ENCODE measurements at regions not wholly inside any gene's neighbourhood (a gene's known extent, or its start where the extent isn't known, plus 50 kb on each side); places are given as distances from the start of the nearest gene placed in this dataset.

GRCh38 chr1:232409584-232409983 lies 220.3 kb downstream of the SIPA1L2 start:
- POLR2A ChIA-PET = no interaction called here
- CTCF ChIA-PET = no interaction called here
- TF ChIP-seq FOXA1 (IDR thresholded peaks at IDR 0.05) = no peak
- TF ChIP-seq FOXM1 (IDR thresholded peaks at IDR 0.05; ENCODE audit: borderline replicate concordance) = no peak
- TF ChIP-seq BHLHE40 (IDR thresholded peaks at IDR 0.05; ENCODE audit: borderline replicate concordance) = no peak
- no peak for TF ChIP-seq PKNOX1 (IDR thresholded peaks at IDR 0.05)
- no peak for TF ChIP-seq SUZ12 (IDR thresholded peaks at IDR 0.05)
- TF ChIP-seq ELF4 (IDR thresholded peaks at IDR 0.05) = no peak
- TF ChIP-seq CTBP1 (IDR thresholded peaks at IDR 0.05; ENCODE audit: borderline replicate concordance) = no peak
- no peak for TF ChIP-seq NFRKB (IDR thresholded peaks at IDR 0.05)
- no peak for TF ChIP-seq LEF1 (IDR thresholded peaks at IDR 0.05; ENCODE audit: borderline replicate concordance)
- no peak for TF ChIP-seq TARDBP (IDR thresholded peaks at IDR 0.05)
- no peak for TF ChIP-seq FOXK2 (IDR thresholded peaks at IDR 0.05)
- no peak for TF ChIP-seq HDGF (IDR thresholded peaks at IDR 0.05; ENCODE audit: borderline replicate concordance)
- TF ChIP-seq L3MBTL2 (conservative IDR thresholded peaks at IDR 0.05) = no peak
- TF ChIP-seq ARNT (IDR thresholded peaks at IDR 0.05) = no peak
- no peak for TF ChIP-seq ZNF384 (IDR thresholded peaks at IDR 0.05)
- no peak for TF ChIP-seq SP1 (IDR thresholded peaks at IDR 0.05)
- DNase-seq (ENCODE audit: extremely low spot score) = no peak

DNA sequence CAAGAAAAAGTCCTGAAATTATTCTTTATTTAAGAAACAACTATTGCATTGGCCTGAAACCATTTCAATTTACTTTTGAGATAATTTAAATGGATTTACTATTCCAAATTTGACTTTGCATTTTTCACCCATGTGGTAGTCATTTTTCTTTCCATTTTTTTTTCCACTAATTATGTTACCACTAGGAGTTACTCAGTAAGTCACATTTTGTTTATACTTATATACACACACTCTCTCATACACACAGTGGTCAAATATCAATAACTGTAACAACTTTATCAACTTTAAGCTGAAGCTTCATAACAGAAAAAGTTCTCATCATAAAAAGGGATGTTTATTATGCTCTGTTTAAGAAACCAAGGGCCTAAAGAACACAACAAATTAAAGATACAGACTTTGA lies 222.8 kb downstream of the SIPA1L2 start:
- ChIA-PET CTCF (no interaction called here), POLR2A (no interaction called here)
- no peak for DNase-seq (ENCODE audit: extremely low spot score)
- TF ChIP-seq L3MBTL2 (conservative IDR thresholded peaks at IDR 0.05) (no peak), FOXM1 (IDR thresholded peaks at IDR 0.05; ENCODE audit: borderline replicate concordance) (no peak), CTBP1 (IDR thresholded peaks at IDR 0.05; ENCODE audit: borderline replicate concordance) (no peak), ELF4 (IDR thresholded peaks at IDR 0.05) (no peak), HDGF (IDR thresholded peaks at IDR 0.05; ENCODE audit: borderline replicate concordance) (no peak), BHLHE40 (IDR thresholded peaks at IDR 0.05; ENCODE audit: borderline replicate concordance) (no peak), ZNF384 (IDR thresholded peaks at IDR 0.05) (no peak), TARDBP (IDR thresholded peaks at IDR 0.05) (no peak), NFRKB (IDR thresholded peaks at IDR 0.05) (no peak), PKNOX1 (IDR thresholded peaks at IDR 0.05) (no peak), ARNT (IDR thresholded peaks at IDR 0.05) (no peak), LEF1 (IDR thresholded peaks at IDR 0.05; ENCODE audit: borderline replicate concordance) (no peak), FOXA1 (IDR thresholded peaks at IDR 0.05) (no peak), SP1 (IDR thresholded peaks at IDR 0.05) (no peak), FOXK2 (IDR thresholded peaks at IDR 0.05) (no peak)

DNA sequence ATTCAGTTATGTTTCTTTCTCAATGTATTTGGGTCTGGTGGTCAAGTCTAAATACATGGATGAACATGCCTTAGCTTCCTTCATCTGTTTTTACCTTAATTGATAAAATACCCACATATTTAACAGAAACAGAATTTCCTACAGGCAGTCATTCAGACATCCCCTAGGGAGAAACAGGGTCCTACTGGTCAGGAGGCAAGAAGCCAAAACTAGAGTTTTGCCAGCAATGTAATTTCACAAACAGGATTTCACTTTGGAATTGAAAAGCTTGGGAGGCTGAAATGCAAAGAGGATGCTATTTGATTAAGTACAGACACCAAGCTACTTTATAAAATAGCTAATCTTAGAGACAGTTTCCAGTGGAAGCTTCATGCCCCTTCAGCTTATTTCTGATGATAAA lies 224.2 kb downstream of the SIPA1L2 start:
- DNase-seq (ENCODE audit: extremely low spot score) = no peak
- TF ChIP-seq CTBP1 (IDR thresholded peaks at IDR 0.05; ENCODE audit: borderline replicate concordance) (no peak), L3MBTL2 (conservative IDR thresholded peaks at IDR 0.05) (no peak), ZNF384 (IDR thresholded peaks at IDR 0.05) (no peak), HDGF (IDR thresholded peaks at IDR 0.05; ENCODE audit: borderline replicate concordance) (no peak), BHLHE40 (IDR thresholded peaks at IDR 0.05; ENCODE audit: borderline replicate concordance) (no peak), FOXA1 (IDR thresholded peaks at IDR 0.05) (no peak), SUZ12 (IDR thresholded peaks at IDR 0.05) (no peak), SP1 (IDR thresholded peaks at IDR 0.05) (no peak), ELF4 (IDR thresholded peaks at IDR 0.05) (no peak), NFRKB (IDR thresholded peaks at IDR 0.05) (no peak)
- ChIA-PET CTCF (no interaction called here), POLR2A (interaction anchor here (0.6 kb wide), 1 partner anchor 28 kb away, joined by 3 read pairs; no protein-coding TSS in a partner anchor)

GRCh38 chr1:232404981-232405731 lies 224.8 kb downstream of the SIPA1L2 start:
- no peak for DNase-seq (ENCODE audit: extremely low spot score)
- POLR2A ChIA-PET = interaction anchor here (0.6 kb wide), 1 partner anchor 28 kb away, joined by 3 read pairs; no protein-coding TSS in a partner anchor
- CTCF ChIA-PET = no interaction called here
- TF ChIP-seq HDGF (IDR thresholded peaks at IDR 0.05; ENCODE audit: borderline replicate concordance) (no peak), CTBP1 (IDR thresholded peaks at IDR 0.05; ENCODE audit: borderline replicate concordance) (no peak), FOXA1 (IDR thresholded peaks at IDR 0.05) (no peak), SP1 (IDR thresholded peaks at IDR 0.05) (no peak), ZNF384 (IDR thresholded peaks at IDR 0.05) (no peak), TARDBP (IDR thresholded peaks at IDR 0.05) (no peak), L3MBTL2 (conservative IDR thresholded peaks at IDR 0.05) (no peak), SUZ12 (IDR thresholded peaks at IDR 0.05) (no peak), FOXM1 (IDR thresholded peaks at IDR 0.05; ENCODE audit: borderline replicate concordance) (no peak), ELF4 (IDR thresholded peaks at IDR 0.05) (no peak), NFRKB (IDR thresholded peaks at IDR 0.05) (no peak), ARNT (IDR thresholded peaks at IDR 0.05) (no peak), LEF1 (IDR thresholded peaks at IDR 0.05; ENCODE audit: borderline replicate concordance) (no peak), BHLHE40 (IDR thresholded peaks at IDR 0.05; ENCODE audit: borderline replicate concordance) (no peak), FOXK2 (IDR thresholded peaks at IDR 0.05) (no peak), PKNOX1 (IDR thresholded peaks at IDR 0.05) (no peak)

DNA sequence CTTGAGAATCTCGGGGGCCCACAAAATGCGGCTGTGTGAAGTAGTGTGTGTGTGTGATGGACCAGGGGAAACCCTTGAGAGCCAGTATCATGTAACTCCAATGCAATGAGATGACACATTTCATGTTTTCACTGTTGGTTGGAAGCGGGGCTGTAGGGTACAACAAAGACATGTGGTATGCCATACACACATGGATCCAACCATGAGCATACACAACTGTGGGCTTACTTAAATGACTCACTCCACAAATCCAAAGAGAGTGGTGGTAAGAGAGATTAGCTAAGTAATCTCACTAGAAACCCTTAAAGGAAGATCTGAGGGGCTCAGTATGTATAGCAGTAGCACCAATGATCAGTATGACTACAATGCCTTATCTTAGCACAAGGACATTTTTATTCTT lies 225.7 kb downstream of the SIPA1L2 start:
- POLR2A ChIA-PET = no interaction called here
- CTCF ChIA-PET = no interaction called here
- TF ChIP-seq BHLHE40 (IDR thresholded peaks at IDR 0.05; ENCODE audit: borderline replicate concordance) (no peak), FOXA1 (IDR thresholded peaks at IDR 0.05) (no peak), L3MBTL2 (conservative IDR thresholded peaks at IDR 0.05) (no peak), ZNF384 (IDR thresholded peaks at IDR 0.05) (no peak)

More for the DNA sequence above, 225.7 kb downstream of the SIPA1L2 start:
- DNase-seq (ENCODE audit: extremely low spot score) = no peak
